ENCODE measurements at regions not wholly inside any gene's neighbourhood (a gene's known extent, or its start where the extent isn't known, plus 50 kb on each side); places are given as distances from the start of the nearest gene placed in this dataset.

DNA sequence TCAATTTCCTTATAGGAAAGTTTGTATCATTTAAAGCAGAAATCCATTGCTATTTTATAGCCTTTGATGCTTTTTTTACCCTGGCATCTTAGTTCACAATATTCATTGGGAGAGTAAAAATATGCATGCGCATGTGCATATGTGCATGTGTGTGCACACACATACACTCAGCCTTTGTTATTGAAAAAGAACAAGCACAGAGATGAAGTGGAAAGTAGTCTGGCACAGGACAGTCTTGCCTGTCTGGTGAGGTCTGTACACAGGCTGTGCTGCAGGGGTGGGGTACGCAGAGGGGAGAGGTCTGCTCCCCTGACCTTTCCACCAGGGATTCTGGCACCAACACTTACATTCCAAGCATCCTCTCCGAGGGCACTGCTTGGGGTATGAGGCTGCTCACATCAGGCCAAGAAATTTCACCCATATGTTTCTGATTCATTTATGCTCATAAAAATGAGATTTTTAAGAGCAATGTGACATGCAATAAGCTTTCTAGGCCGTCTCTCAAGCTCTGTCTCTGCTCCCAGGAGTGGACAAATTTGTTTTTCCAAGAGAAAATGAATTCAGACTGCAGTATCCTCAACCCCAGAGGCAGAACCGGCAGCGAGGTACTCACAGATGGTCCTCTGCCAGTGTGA, 237.2 kb downstream of the INSIG2 start (continued):
- TF ChIP-seq, protein P1, sequence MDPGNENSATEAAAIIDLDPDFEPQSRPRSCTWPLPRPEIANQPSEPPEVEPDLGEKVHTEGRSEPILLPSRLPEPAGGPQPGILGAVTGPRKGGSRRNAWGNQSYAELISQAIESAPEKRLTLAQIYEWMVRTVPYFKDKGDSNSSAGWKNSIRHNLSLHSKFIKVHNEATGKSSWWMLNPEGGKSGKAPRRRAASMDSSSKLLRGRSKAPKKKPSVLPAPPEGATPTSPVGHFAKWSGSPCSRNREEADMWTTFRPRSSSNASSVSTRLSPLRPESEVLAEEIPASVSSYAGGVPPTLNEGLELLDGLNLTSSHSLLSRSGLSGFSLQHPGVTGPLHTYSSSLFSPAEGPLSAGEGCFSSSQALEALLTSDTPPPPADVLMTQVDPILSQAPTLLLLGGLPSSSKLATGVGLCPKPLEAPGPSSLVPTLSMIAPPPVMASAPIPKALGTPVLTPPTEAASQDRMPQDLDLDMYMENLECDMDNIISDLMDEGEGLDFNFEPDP (CRISPR knock-in tag; IDR thresholded peaks at IDR 0.05): no peak
- TF ChIP-seq, protein P2, sequence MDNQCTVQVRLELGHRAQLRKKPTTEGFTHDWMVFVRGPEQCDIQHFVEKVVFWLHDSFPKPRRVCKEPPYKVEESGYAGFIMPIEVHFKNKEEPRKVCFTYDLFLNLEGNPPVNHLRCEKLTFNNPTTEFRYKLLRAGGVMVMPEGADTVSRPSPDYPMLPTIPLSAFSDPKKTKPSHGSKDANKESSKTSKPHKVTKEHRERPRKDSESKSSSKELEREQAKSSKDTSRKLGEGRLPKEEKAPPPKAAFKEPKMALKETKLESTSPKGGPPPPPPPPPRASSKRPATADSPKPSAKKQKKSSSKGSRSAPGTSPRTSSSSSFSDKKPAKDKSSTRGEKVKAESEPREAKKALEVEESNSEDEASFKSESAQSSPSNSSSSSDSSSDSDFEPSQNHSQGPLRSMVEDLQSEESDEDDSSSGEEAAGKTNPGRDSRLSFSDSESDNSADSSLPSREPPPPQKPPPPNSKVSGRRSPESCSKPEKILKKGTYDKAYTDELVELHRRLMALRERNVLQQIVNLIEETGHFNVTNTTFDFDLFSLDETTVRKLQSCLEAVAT (IDR thresholded peaks at IDR 0.05): no peak
- TF ChIP-seq ESRRB (CRISPR knock-in tag; IDR thresholded peaks at IDR 0.05; ENCODE audit: borderline replicate concordance): no peak
- TF ChIP-seq, protein P3, sequence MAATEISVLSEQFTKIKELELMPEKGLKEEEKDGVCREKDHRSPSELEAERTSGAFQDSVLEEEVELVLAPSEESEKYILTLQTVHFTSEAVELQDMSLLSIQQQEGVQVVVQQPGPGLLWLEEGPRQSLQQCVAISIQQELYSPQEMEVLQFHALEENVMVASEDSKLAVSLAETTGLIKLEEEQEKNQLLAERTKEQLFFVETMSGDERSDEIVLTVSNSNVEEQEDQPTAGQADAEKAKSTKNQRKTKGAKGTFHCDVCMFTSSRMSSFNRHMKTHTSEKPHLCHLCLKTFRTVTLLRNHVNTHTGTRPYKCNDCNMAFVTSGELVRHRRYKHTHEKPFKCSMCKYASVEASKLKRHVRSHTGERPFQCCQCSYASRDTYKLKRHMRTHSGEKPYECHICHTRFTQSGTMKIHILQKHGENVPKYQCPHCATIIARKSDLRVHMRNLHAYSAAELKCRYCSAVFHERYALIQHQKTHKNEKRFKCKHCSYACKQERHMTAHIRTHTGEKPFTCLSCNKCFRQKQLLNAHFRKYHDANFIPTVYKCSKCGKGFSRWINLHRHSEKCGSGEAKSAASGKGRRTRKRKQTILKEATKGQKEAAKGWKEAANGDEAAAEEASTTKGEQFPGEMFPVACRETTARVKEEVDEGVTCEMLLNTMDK (IDR thresholded peaks at IDR 0.05; ENCODE audit: borderline replicate concordance, insufficient read depth, low read depth, low read length, poor library complexity, severe bottlenecking): no peak
- no peak for TF ChIP-seq CBX8 (IDR thresholded peaks at IDR 0.05; ENCODE audit: borderline replicate concordance, extremely low read depth, low read depth, low read length, poor library complexity, severe bottlenecking)
- no peak for TF ChIP-seq CSDE1 (IDR thresholded peaks at IDR 0.05)

All from K562 (cell line).